HG03354 (cell line): ENCODE measurements at regions not wholly inside any gene's neighbourhood (a gene's known extent, or its start where the extent isn't known, plus 50 kb on each side); places are given as distances from the start of the nearest gene placed in this dataset.

Experiments used
- ATAC-seq: cut with Tn5 transposase; IDR thresholded peaks from one replicate; pipeline ENCODE4 v1.9.1; 2021; ENCODE audit warnings: mild to moderate bottlenecking; ENCODE audit not compliant: unreplicated experiment, poor library complexity, severe bottlenecking

DNA sequence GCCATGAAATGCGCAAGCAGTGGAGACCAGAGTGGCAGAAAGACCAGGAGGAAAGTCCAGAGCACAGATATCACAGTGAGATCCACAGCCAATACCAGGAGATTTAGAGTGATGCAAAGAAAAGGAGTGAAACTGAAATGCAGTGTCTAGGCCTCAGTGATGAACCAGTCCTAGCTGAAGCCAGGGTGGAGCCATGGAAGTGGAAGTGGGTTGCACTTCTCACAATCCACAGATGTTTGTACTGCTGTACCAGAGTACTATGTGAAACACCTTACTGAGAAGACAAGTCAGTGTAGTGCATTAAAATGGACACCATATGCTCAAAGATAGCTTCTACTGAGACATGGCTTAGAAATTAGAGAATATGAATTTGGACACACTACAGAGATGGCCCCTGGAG lies 403.3 kb downstream of the HNRNPD start:
- no peak for ATAC-seq

DNA sequence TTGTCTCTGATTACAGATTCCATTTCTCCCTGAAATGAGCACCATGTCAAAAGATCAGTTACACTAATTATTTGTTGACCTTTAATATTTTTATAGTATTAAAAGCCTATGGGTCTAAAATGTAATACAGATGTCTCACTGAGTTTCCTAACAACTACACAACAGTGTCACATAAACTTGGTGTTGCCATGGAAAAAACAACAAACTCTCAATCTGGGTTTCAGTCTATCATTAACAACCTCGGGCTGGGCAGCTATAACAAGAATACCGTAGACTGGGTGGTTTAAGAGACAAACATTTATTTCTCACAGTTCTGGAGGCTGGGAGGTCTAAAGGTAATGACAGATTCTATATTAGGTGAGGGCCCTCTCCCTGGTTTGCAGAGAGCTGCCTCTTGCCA lies 407.1 kb downstream of the HNRNPD start:
- no peak for ATAC-seq

DNA sequence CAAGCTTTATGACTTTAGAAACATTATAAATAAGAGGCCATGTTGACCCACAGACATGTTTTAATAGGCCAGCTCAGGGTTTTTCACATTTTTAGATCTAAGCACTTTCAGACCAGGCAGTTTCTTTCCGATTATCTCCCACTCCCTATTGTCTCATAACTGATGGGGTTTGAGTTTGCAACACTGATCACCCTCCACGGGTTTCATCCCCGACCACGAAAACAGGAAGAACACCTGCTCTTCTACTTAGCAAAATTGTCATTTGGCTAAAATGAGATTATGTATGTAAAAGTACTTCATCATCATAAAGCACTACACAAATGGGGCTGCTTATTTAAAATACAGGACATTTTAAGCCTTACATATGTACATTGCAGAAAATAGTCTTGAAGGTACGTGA lies 407.9 kb downstream of the HNRNPD start:
- peak; percentile 28 for ATAC-seq

DNA sequence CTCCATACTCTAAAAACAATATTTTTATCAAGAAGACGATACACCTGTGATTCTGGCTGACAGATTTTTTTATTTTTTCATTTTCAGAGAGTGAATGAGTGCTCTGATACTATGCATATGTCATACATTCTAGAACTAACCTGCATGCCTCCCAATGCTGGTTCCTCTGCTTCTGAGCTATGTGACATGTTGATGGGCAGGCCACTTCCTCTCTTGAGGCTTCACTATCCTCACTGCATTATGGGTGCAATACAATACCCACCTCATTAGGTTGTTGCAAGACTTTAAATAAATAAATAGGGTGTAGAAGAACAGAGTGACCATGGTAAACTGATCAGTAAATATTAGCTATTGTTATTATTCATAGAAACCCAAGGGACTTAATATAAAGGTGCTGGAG lies 408.3 kb downstream of the HNRNPD start:
- ATAC-seq = peak; percentile 50

GRCh38 chr4:81963763-81964020 lies 410.1 kb downstream of the HNRNPD start:
- no peak for ATAC-seq

- ATAC-seq = no peak
Measured at GRCh38 chr4:81963015-81963762, 410.6 kb downstream of the HNRNPD start.

GRCh38 chr4:81960961-81961360 lies 412.8 kb downstream of the HNRNPD start:
- ATAC-seq = no peak

- no peak for ATAC-seq
Measured at GRCh38 chr4:81954271-81954670, 419.5 kb downstream of the HNRNPD start.

DNA sequence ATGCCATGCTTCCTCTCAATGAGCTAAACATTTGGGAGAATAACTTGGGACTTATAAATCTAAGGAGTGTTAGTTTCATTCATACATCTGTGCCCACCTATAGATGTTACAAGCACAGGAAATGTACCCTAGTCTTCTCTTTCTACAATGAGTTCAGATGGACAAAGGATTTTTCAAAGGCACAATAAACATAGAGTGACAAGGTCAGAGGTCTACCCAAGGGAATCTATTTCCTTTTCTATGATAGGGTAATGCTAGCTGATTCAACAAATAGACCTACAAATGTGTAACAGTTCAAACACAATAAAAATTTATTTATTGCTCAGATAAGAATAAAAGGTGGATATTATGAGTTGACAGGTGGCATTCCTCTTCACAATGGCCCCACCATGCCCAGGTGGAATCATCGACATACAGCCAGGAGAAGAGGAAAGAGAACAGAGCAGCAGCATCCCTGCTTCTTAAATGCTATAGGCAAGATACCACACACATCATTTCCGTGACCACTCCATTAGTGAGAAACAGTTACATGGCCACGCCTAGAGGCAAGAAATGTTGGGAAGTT lies 421.8 kb downstream of the HNRNPD start:
- no peak for ATAC-seq

DNA sequence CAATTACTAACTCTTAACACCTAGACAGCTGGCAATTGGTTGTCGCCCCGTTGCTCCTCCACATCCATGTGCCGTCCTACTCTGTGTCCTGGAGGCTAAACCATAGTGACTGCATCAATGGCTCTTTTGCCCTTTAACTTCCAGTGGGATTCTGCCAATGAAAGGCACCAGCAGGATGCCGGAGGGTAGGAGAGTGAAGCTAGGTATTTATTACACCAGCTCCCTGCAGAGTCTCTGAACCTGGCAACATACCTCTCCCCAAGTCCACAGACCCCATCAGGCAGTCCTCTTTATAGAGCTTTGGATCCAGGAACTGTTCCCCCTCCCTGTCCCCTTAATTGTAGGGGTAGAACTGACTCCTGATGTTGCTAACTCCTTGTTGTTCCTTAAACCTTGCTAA lies 426.8 kb downstream of the HNRNPD start:
- ATAC-seq = no peak

GRCh38 chr4:81930506-81931238 lies 443.1 kb downstream of the HNRNPD start:
- peak; percentile 80 for ATAC-seq

- ATAC-seq = no peak
Measured at GRCh38 chr4:81923140-81923539, 450.7 kb downstream of the HNRNPD start.

DNA sequence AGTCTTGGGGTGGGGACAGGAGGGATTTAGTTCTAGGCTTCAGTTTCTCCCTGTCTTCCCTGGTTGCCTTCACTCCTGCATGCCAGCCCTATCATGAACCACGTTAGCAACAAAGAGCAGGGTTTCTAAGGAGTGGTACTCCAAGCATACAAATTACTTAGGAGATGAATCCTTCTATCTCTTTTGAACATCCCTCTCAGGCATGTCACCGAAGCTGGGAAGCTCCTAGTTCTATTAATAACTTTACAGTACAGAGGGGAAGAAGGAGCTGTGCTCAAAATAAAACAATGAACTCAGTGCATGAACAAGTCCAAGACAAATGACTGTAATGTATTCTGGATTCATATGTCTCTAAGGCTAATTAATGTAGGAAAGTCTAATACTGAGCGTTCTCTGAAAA lies 450.6 kb upstream of the RASGEF1B start:
- ATAC-seq = no peak

GRCh38 chr4:81921751-81922159 lies 450.0 kb upstream of the RASGEF1B start:
- no peak for ATAC-seq

DNA sequence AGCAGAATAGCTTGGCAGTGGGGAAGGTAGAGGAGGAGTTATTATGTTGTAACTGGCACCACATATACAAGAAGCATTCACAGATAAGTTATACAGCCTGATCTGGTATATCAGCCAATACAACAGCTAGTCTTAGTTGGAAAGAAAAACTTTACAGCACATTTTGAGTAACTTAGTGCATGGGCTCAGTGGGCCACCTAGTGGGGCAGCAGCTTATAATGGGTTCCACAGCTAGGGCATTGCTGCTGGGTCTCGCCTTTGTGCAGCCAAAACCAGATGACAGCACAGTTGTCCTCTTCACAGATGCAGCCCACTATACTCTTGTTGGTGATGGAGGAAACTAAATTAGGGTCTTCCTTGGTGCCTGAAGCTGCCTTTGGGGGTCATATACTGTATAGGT lies 448.1 kb upstream of the RASGEF1B start:
- no peak for ATAC-seq

DNA sequence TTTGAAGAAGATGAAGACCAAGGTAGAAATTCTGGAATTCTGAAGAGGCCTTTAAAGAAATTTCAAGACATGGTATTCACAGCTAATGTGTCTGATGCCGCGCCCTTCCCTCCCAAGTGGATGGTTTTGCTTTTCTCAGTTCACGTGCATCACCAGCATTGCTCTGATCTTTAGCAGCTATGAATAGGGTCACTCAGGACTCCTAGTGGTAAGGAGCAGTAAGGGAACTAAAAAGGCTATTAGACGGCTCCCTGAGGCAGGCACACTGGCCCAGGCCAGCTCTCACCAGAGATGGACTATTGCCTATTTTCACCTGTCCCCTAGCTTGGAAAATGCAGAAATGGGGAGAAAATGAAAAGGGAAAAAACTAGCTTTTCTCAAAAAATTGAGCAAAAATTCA lies 447.5 kb upstream of the RASGEF1B start:
- peak; percentile 88 for ATAC-seq

- no peak for ATAC-seq
Measured at GRCh38 chr4:81915430-81915829, 443.7 kb upstream of the RASGEF1B start.

- peak; percentile 41 for ATAC-seq
Measured at GRCh38 chr4:81914623-81915022, 442.9 kb upstream of the RASGEF1B start.

DNA sequence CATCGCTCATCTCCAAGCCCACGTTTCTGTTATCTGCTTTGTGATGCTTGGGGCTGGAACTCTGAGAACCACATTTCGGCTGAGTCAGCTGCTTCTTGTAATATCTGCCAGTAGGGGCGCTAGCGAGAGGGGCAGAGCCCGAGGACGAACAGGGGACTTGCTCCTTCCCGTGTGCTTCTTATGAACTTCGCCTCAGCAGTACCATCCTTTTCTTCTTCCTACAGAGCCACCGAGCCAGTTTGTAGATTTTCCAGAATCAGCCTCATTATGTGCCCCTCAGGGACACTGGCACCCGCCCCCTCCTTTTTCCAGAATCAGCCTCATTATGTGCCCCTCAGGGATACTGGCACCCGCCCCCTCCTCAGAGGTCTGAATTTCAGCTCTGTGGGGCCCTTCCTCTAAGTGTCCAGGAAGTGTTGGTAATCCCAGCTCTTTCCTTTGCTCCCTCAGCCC lies 441.7 kb upstream of the RASGEF1B start:
- peak; percentile 79 for ATAC-seq

GRCh38 chr4:81912376-81913030 lies 440.8 kb upstream of the RASGEF1B start:
- no peak for ATAC-seq

DNA sequence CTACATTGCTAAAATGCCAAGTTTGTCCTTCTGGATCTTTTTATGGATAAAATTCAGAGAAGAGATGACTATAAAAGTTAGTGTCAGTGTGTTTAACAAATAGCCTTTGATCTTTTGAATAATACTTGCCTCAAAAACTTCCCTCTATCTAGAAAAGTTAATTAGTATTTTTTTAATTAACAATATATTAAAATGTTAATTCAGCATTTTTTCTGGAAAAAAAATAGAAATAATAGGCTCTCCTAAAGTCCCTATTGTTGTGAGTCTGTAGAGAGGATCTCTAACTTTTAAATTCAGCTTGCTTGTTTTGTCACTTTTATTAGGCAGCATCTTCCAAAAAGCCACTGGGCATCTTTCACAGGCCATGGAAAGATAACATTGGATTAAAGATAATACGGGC lies 435.2 kb upstream of the RASGEF1B start:
- no peak for ATAC-seq
